OCI-LY7 (cell line): ENCODE measurements at regions not wholly inside any gene's neighbourhood (a gene's known extent, or its start where the extent isn't known, plus 50 kb on each side); places are given as distances from the start of the nearest gene placed in this dataset.

ENCODE experiments used
- BruUV-seq: library from RNA; stranded (reverse); fragments of 400-500 nt; replicated peaks from 2 replicates; lab custom pipeline; 2021; lab: Mats Ljungman, UMichigan
- CTCF ChIA-PET: fragments of 300-600 bp; sonication (Branson Sonifier 250); formaldehyde crosslinking; loops from one replicate; lab custom pipeline; 2022; ENCODE audit warnings: antibody characterized with exemption; ENCODE audit not compliant: unreplicated experiment; lab: Charles Lee
- POLR2A ChIA-PET: fragments of 300-600 bp; sonication (Branson Sonifier 250); formaldehyde crosslinking; loops from one replicate; lab custom pipeline; 2022; ENCODE audit warnings: antibody characterized with exemption; lab: Charles Lee
- DNase-seq: peaks from one replicate; pipeline ENCODE4 v3.0.0-alpha.2; 2015; ENCODE audit warnings: low spot score
- H2AFZ ChIP-seq: fragments of 200-600 bp; sonication (generic), shearing (Covaris generic); 2 replicates; pipeline ENCODE4 v1.6.1; 2014; ENCODE audit warnings: mild to moderate bottlenecking, antibody characterized with exemption, low read length, moderate library complexity
- H3K27ac ChIP-seq: fragments of 200-600 bp; sonication (generic); 2 replicates; pipeline ENCODE4 v1.5.1; 2014; ENCODE audit warnings: mixed run types, low read depth, mild to moderate bottlenecking, moderate library complexity, low read length, inconsistent platforms; ENCODE audit not compliant: poor library complexity, severe bottlenecking
- H3K36me3 ChIP-seq: fragments of 200-600 bp; sonication (generic); 2 replicates; pipeline ENCODE4 v1.6.1; 2014; ENCODE audit warnings: mild to moderate bottlenecking, antibody characterized with exemption, low read length, moderate library complexity, mixed read lengths; ENCODE audit not compliant: insufficient read depth
- H3K4me1 ChIP-seq: fragments of 200-600 bp; sonication (generic); 2 replicates; pipeline ENCODE4 v1.5.1; 2014; ENCODE audit warnings: mild to moderate bottlenecking, low read length; ENCODE audit not compliant: insufficient read depth, poor library complexity, severe bottlenecking
- H3K4me2 ChIP-seq: fragments of 200-600 bp; sonication (generic); 2 replicates; pipeline ENCODE4 v1.6.1; 2014; ENCODE audit warnings: mild to moderate bottlenecking, low read length
- H3K4me3 ChIP-seq: fragments of 200-600 bp; sonication (generic); 2 replicates; pipeline ENCODE4 v1.5.1; 2014; ENCODE audit warnings: mild to moderate bottlenecking, low read depth, low read length; ENCODE audit not compliant: poor library complexity, severe bottlenecking
- H3K79me2 ChIP-seq: fragments of 200-600 bp; sonication (generic); 2 replicates; pipeline ENCODE4 v1.6.1; 2016; ENCODE audit warnings: low read depth, mild to moderate bottlenecking, low read length, moderate library complexity, mixed read lengths; ENCODE audit not compliant: insufficient read depth
- H3K9me2 ChIP-seq: fragments of 200-600 bp; sonication (generic); 2 replicates; pipeline ENCODE4 v1.6.1; 2016; ENCODE audit warnings: mild to moderate bottlenecking, low read length, mixed read lengths; ENCODE audit not compliant: insufficient read depth
- H3K9me3 ChIP-seq: fragments of 200-600 bp; sonication (generic); 2 replicates; pipeline ENCODE4 v1.6.1; 2014; ENCODE audit warnings: mild to moderate bottlenecking, mixed run types, low read length, mixed read lengths
- H4K20me1 ChIP-seq: fragments of 200-600 bp; sonication (generic); 2 replicates; pipeline ENCODE4 v1.6.1; 2014; ENCODE audit warnings: mild to moderate bottlenecking, antibody characterized with exemption, low read length, moderate library complexity, mixed read lengths; ENCODE audit not compliant: insufficient read depth
- EZH2phosphoT487 ChIP-seq: fragments of 200-600 bp; sonication (generic); IDR thresholded peaks from 2 replicates; pipeline ENCODE4 v1.6.1; 2018; ENCODE audit warnings: low read depth, borderline replicate concordance, mild to moderate bottlenecking, mixed run types, antibody characterized with exemption, low read length, moderate library complexity, mixed read lengths
- intact Hi-C: fragments of 100-400 bp; cut with micrococcal nuclease; formaldehyde crosslinking; loops from one replicate; pipeline ENCODE4 v1.10.0; 2022; ENCODE audit not compliant: unreplicated experiment
- TF ChIP-seq, protein P1 (sequence below): fragments of 200-600 bp; sonication (generic); conservative IDR thresholded peaks from 2 replicates; pipeline ENCODE4 v1.5.1; 2014; ENCODE audit warnings: mild to moderate bottlenecking, antibody characterized with exemption, low read length, moderate library complexity, mixed read lengths

DNA sequence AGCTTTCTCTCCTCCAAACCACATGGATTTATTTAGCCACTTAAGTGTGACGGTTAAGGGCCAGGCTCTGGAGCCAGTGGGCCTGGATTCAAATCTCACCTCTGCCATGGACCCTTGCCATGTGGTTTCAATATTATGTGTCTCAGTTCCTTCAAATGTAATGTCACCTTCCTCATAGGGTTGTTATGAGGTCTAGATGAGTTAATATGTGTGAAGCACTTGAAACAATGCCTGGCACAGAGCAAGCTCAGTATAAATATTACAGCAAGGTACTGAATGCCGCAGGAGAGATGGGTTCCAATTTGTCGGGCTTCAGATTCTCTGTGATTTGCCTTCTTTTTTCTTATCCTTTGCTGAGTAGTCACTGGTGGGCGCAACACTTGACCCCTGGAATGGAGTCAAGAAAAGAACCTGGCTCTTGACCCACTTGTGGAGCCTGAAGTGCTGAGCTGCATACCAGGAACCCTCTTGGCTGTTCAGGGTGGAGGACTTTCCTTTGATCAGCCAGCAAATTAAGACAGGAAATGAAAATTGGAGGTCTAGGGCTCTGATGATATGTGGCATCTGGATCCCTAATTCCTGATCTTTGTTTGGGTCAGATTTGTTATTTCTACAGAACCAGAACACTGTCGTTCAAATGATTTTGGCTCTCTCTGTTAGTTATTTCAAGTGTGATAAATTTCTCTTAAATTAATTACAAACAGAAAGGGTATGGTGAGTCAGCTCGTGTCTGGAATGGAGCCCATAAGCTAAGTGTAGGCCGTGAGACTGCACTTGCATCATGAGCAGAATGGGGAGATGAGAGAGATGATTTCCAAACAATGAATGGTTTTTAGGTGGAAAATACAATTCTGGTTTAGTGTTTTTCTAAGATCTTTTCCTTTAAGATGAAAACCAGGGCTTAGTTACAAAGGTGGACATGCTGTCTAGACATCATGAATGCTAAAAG is 293.0 kb downstream of the KCNS3 start:
- H3K79me2 ChIP-seq = no peaks in the 10 kb centered on the region
- intact Hi-C loops = loop anchor here (10.0 kb wide), 1 partner anchor 707 kb away; no protein-coding TSS in a partner anchor
- ChIA-PET POLR2A (no interaction called here), CTCF (no interaction called here)
- no peaks in the 10 kb centered on the region for H3K36me3 ChIP-seq
- no peak overlapping the region for H2AFZ ChIP-seq
- no peaks in the 10 kb centered on the region for H3K9me3 ChIP-seq
- BruUV-seq = no TSS peak
- no peaks in the 10 kb centered on the region for H3K4me1 ChIP-seq
- no peak for DNase-seq
- no peaks in the 10 kb centered on the region for H4K20me1 ChIP-seq
- no peak overlapping the region for H3K27ac ChIP-seq
- TF ChIP-seq, protein P1, sequence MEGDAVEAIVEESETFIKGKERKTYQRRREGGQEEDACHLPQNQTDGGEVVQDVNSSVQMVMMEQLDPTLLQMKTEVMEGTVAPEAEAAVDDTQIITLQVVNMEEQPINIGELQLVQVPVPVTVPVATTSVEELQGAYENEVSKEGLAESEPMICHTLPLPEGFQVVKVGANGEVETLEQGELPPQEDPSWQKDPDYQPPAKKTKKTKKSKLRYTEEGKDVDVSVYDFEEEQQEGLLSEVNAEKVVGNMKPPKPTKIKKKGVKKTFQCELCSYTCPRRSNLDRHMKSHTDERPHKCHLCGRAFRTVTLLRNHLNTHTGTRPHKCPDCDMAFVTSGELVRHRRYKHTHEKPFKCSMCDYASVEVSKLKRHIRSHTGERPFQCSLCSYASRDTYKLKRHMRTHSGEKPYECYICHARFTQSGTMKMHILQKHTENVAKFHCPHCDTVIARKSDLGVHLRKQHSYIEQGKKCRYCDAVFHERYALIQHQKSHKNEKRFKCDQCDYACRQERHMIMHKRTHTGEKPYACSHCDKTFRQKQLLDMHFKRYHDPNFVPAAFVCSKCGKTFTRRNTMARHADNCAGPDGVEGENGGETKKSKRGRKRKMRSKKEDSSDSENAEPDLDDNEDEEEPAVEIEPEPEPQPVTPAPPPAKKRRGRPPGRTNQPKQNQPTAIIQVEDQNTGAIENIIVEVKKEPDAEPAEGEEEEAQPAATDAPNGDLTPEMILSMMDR = no peak
- no peak for TF ChIP-seq EZH2phosphoT487
- H3K9me2 ChIP-seq = no peaks in the 10 kb centered on the region
- H3K4me3 ChIP-seq = no peak overlapping the region
- H3K4me2 ChIP-seq = no peak overlapping the region

DNA sequence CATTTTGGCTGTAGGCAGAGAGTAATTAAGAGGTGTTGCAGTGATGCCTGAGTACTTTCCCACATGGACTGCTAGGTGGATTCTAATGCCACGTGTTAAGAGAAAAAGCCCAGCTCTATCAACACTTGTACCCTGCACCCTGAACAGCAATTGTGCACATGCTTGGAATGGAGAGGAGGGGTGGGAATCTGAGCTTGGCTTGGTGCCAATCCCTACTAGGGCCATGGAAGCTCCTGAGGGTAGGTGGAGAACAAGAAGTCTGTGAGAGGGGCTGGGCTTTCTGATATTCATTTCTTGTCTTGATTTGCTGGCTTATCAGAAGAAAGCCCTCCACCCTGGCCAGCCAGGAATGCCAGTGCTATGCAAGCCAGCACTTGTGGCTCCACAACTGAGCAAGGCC is 292.2 kb downstream of the KCNS3 start:
- Histone ChIP-seq H3K4me3 (no peak overlapping the region), H3K4me2 (no peak overlapping the region), H3K36me3 (no peaks in the 10 kb centered on the region), H3K79me2 (no peaks in the 10 kb centered on the region), H2AFZ (no peak overlapping the region), H3K9me3 (no peaks in the 10 kb centered on the region), H4K20me1 (no peaks in the 10 kb centered on the region), H3K9me2 (no peaks in the 10 kb centered on the region), H3K27ac (no peak overlapping the region), H3K4me1 (no peaks in the 10 kb centered on the region)
- no peak for DNase-seq
- no TSS peak for BruUV-seq
- ChIA-PET CTCF (no interaction called here), POLR2A (interaction anchor here (0.7 kb wide), 1 partner anchor 1221 kb away, joined by 5 read pairs; no protein-coding TSS in a partner anchor)
- TF ChIP-seq, protein P1 = no peak
- TF ChIP-seq EZH2phosphoT487 = no peak
- intact Hi-C loops = loop anchor here (10.0 kb wide), 1 partner anchor 706 kb away; no protein-coding TSS in a partner anchor

DNA sequence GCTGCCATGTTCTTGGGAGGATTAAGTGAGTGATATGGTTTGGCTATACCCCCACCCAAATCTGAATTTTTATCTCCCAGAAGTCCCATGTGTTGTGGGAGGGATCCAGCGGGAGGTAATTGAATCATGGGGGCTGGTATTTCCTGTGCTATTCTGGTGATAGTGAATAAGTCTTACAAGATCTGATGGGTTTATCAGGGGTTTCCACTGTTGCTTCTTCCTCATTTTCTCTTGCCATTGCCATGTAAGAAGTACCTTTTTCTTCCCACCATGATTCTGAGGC is 291.4 kb downstream of the KCNS3 start:
- no TSS peak for BruUV-seq
- no peaks in the 10 kb centered on the region for H3K36me3 ChIP-seq
- H4K20me1 ChIP-seq = no peaks in the 10 kb centered on the region
- no peak for DNase-seq
- no peak overlapping the region for H3K4me2 ChIP-seq
- no peak overlapping the region for H2AFZ ChIP-seq
- no peak for TF ChIP-seq EZH2phosphoT487
- TF ChIP-seq, protein P1 = no peak
- ChIA-PET CTCF (no interaction called here), POLR2A (no interaction called here)
- no peak overlapping the region for H3K27ac ChIP-seq
- H3K79me2 ChIP-seq = no peaks in the 10 kb centered on the region
- no peaks in the 10 kb centered on the region for H3K4me1 ChIP-seq
- H3K4me3 ChIP-seq = no peak overlapping the region
- intact Hi-C loops = loop anchor here (10.0 kb wide), 1 partner anchor 705 kb away; no protein-coding TSS in a partner anchor
- H3K9me3 ChIP-seq = no peaks in the 10 kb centered on the region
- no peaks in the 10 kb centered on the region for H3K9me2 ChIP-seq
